HCT116 (cell line): ENCODE measurements at regions not wholly inside any gene's neighbourhood (a gene's known extent, or its start where the extent isn't known, plus 50 kb on each side); places are given as distances from the start of the nearest gene placed in this dataset.

Experiments
- ATAC-seq: fragments of 200-7000 bp; cut with Tn5 transposase; 2 replicates; pipeline ENCODE4 v1.9.1; 2020; ENCODE audit warnings: mild to moderate bottlenecking, moderate library complexity
- BruUV-seq: library from RNA; stranded (reverse); fragments of 400-500 nt; replicated peaks from 2 replicates; lab custom pipeline; 2021; lab: Mats Ljungman, UMichigan
- CTCF ChIA-PET: fragments of 300-600 bp; sonication (Branson Sonifier 250); formaldehyde crosslinking; loops from one replicate; lab custom pipeline; 2021; ENCODE audit warnings: antibody characterized with exemption; lab: Charles Lee
- POLR2A ChIA-PET: fragments of 300-600, 350-600 bp; sonication (Branson Sonifier 250); formaldehyde crosslinking; loops from one replicate; lab custom pipeline; 2021; ENCODE audit warnings: antibody characterized with exemption; lab: Charles Lee
- RAD21 ChIA-PET, 2 experiments: fragments of 300-600 bp; sonication (Branson Sonifier 250); formaldehyde crosslinking; loops; one replicate each; lab custom pipeline; 2023; ENCODE audit warnings: low total read pairs in 2 of 2; ENCODE audit not compliant: uncharacterized antibody in 2 of 2, unreplicated experiment in 2 of 2, low non-redundant PET in 1 of 2; lab: Charles Lee
- DNase-seq: peaks from one replicate; pipeline ENCODE4 v3.0.0-alpha.2; 2010; ENCODE audit warnings: low read depth, low spot score
- H2AFZ ChIP-seq: fragments of 200-600 bp; shearing (Covaris generic), sonication (generic); 2 replicates; pipeline ENCODE4 v1.6.1; 2017; ENCODE audit warnings: low read depth, mixed run types, mixed read lengths, antibody characterized with exemption, low read length; ENCODE audit not compliant: poor library complexity, severe bottlenecking
- H3K27ac ChIP-seq: 2 replicates; pipeline ENCODE4 v1.5.1; 2012; ENCODE audit warnings: low read depth, low read length
- H3K27me3 ChIP-seq: fragments of 200-600 bp; sonication (generic); 2 replicates; pipeline ENCODE4 v1.6.1; 2016; ENCODE audit warnings: mixed run types, low read length, mixed read lengths; ENCODE audit not compliant: insufficient read depth
- H3K36me3 ChIP-seq, 2 experiments: fragments of 200-500 bp in 1 of 2; fragments of 200-600 bp in 1 of 2; sonication (Bioruptor generic) in 1 of 2; sonication (generic) in 1 of 2; 2 replicates each; pipeline versions ENCODE4 v1.5.1 to v1.6.1; 2014 to 2016; ENCODE audit warnings: low read length in 2 of 2, inconsistent platforms in 1 of 2, mixed read lengths in 1 of 2, mixed run types in 1 of 2; ENCODE audit not compliant: insufficient read depth in 2 of 2, control insufficient read depth in 1 of 2
- H3K4me1 ChIP-seq, 2 experiments: fragments of 200-600 bp in 1 of 2; sonication (generic) in 1 of 2; 2 replicates each; pipeline versions ENCODE4 v1.5.1 to v1.6.1; 2012 to 2017; ENCODE audit warnings: low read length in 2 of 2, inconsistent platforms in 1 of 2, mild to moderate bottlenecking in 1 of 2, mixed read lengths in 1 of 2, mixed run types in 1 of 2, moderate library complexity in 1 of 2; ENCODE audit not compliant: insufficient read depth in 2 of 2, control insufficient read depth in 1 of 2
- H3K4me2 ChIP-seq: fragments of 200-600 bp; sonication (generic); 2 replicates; pipeline ENCODE4 v1.6.1; 2017; ENCODE audit warnings: mixed run types, low read length, mixed read lengths
- H3K4me3 ChIP-seq, 2 experiments: fragments of 200-600 bp in 1 of 2; sonication (generic) in 1 of 2; replicated peaks in 1 of 2; 2 replicates each; pipeline ENCODE4 v1.5.1; 2011 to 2016; ENCODE audit warnings: low read length in 2 of 2, control low read depth in 1 of 2, low read depth in 1 of 2, mild to moderate bottlenecking in 1 of 2, mixed read lengths in 1 of 2, mixed run types in 1 of 2
- H3K79me2 ChIP-seq: fragments of 200-600 bp; sonication (generic); 2 replicates; pipeline ENCODE4 v1.6.1; 2017; ENCODE audit warnings: mild to moderate bottlenecking, mixed run types, low read length, moderate library complexity, mixed read lengths; ENCODE audit not compliant: insufficient read depth
- H3K9ac ChIP-seq: fragments of 200-600 bp; sonication (generic); 2 replicates; pipeline ENCODE4 v1.6.1; 2016; ENCODE audit warnings: low read length, mixed read lengths
- H3K9me2 ChIP-seq: fragments of 200-600 bp; sonication (generic), shearing (Covaris generic); 2 replicates; pipeline ENCODE4 v1.6.1; 2017; ENCODE audit warnings: mixed run types, mild to moderate bottlenecking, moderate library complexity; ENCODE audit not compliant: insufficient read depth
- H3K9me3 ChIP-seq, 2 experiments: fragments of 200-500 bp in 1 of 2; fragments of 200-600 bp in 1 of 2; sonication (Bioruptor generic) in 1 of 2; sonication (generic) in 1 of 2; 2 replicates each; pipeline ENCODE4 v1.6.1; 2014 to 2017; ENCODE audit warnings: low read length in 2 of 2, mixed read lengths in 2 of 2, inconsistent platforms in 1 of 2, low read depth in 1 of 2, mild to moderate bottlenecking in 1 of 2, mixed run types in 1 of 2, moderate library complexity in 1 of 2; ENCODE audit not compliant: control insufficient read depth in 1 of 2, insufficient read depth in 1 of 2
- H4K20me1 ChIP-seq: fragments of 200-600 bp; sonication (generic), shearing (Covaris generic); 2 replicates; pipeline ENCODE4 v1.6.1; 2017; ENCODE audit warnings: mixed run types, mild to moderate bottlenecking, moderate library complexity; ENCODE audit not compliant: insufficient read depth
- CBX3 ChIP-seq: IDR thresholded peaks from 2 replicates; pipeline ENCODE4 v1.6.1; 2012; ENCODE audit warnings: low read depth
- CEBPB ChIP-seq: IDR thresholded peaks from 2 replicates; pipeline ENCODE4 v1.6.1; 2012; ENCODE audit warnings: low read depth
- EGR1 ChIP-seq: IDR thresholded peaks from 2 replicates; pipeline ENCODE4 v1.6.1; 2012; ENCODE audit warnings: low read depth
- ELF1 ChIP-seq: IDR thresholded peaks from 2 replicates; pipeline ENCODE4 v1.6.1; 2012; ENCODE audit warnings: low read depth, borderline replicate concordance
- EZH2 ChIP-seq: fragments of 200-600 bp; sonication (generic); IDR thresholded peaks from 2 replicates; pipeline ENCODE4 v1.6.1; 2017; ENCODE audit warnings: antibody characterized with exemption, mixed run types
- EZH2phosphoT487 ChIP-seq: fragments of 200-600 bp; IDR thresholded peaks from 2 replicates; pipeline ENCODE4 v1.6.1; 2018; ENCODE audit warnings: antibody characterized with exemption, borderline replicate concordance
- JUND ChIP-seq: IDR thresholded peaks from 2 replicates; pipeline ENCODE4 v1.6.1; 2012
- POLR2A ChIP-seq: IDR thresholded peaks from 2 replicates; pipeline ENCODE4 v1.7.0; 2011; ENCODE audit warnings: borderline replicate concordance; ENCODE audit not compliant: insufficient read depth, insufficient read length; ENCODE audit errors: extremely low read depth
- POLR2AphosphoS5 ChIP-seq: IDR thresholded peaks from 2 replicates; pipeline ENCODE4 v1.6.1; 2011; ENCODE audit warnings: mild to moderate bottlenecking, low read depth, low read length, moderate library complexity
- RAD21 ChIP-seq: IDR thresholded peaks from 2 replicates; pipeline ENCODE4 v1.6.1; 2012; ENCODE audit warnings: low read depth, mild to moderate bottlenecking
- SP1 ChIP-seq: IDR thresholded peaks from 2 replicates; pipeline ENCODE4 v1.6.1; 2012; ENCODE audit warnings: low read depth
- SRF ChIP-seq: IDR thresholded peaks from 2 replicates; pipeline ENCODE4 v1.6.1; 2012; ENCODE audit warnings: low read depth
- TCF7L2 ChIP-seq: IDR thresholded peaks from 2 replicates; pipeline ENCODE4 v1.7.0; 2011; ENCODE audit warnings: borderline replicate concordance, inconsistent platforms; ENCODE audit not compliant: insufficient read depth, insufficient read length; ENCODE audit errors: extremely low read depth
- ZFX ChIP-seq: fragments of 450-650 bp; IDR thresholded peaks from 2 replicates; pipeline ENCODE4 v1.6.1; 2017
- ZNF274 ChIP-seq: fragments of 200-500 bp; sonication (Bioruptor generic); IDR thresholded peaks from 2 replicates; pipeline ENCODE4 v1.6.1; 2014; ENCODE audit warnings: mild to moderate bottlenecking, low read depth, low read length, inconsistent platforms
- intact Hi-C: fragments of 100-400 bp; cut with micrococcal nuclease; formaldehyde crosslinking; loops from 2 replicates; pipeline ENCODE4 v1.10.0; 2022
- TF ChIP-seq, protein P1 (sequence below): IDR thresholded peaks from 2 replicates; pipeline ENCODE4 v1.6.1; 2012
- TF ChIP-seq, protein P2 (sequence below), 3 experiments: fragments of 200-600 bp in 1 of 3; sonication (generic) in 1 of 3; IDR thresholded peaks in 2 of 3; conservative IDR thresholded peaks in 1 of 3; 2 replicates each; pipeline ENCODE4 v1.5.1; 2012 to 2017; ENCODE audit warnings: low read depth in 2 of 3, low read length in 2 of 3, antibody characterized with exemption in 1 of 3, borderline replicate concordance in 1 of 3, control low read depth in 1 of 3, mild to moderate bottlenecking in 1 of 3, mixed read lengths in 1 of 3, mixed run types in 1 of 3, moderate library complexity in 1 of 3; ENCODE audit not compliant: insufficient read depth in 1 of 3
- TF ChIP-seq, protein P3 (sequence below): IDR thresholded peaks from 2 replicates; pipeline ENCODE4 v1.6.1; 2011; ENCODE audit warnings: mild to moderate bottlenecking, low read length, moderate library complexity; ENCODE audit not compliant: insufficient replicate concordance; ENCODE audit errors: extremely low read depth

GRCh38 chr6:166687879-166688205 lies 60.8 kb upstream of the RPS6KA2 start:
- Histone ChIP-seq H3K9me2 (no peaks in the 10 kb centered on the region), H3K9ac (no peak overlapping the region), H4K20me1 (no peaks in the 10 kb centered on the region), H3K79me2 (no peaks in the 10 kb centered on the region), H3K4me1 (peaks cover 36 to 51% of the 10 kb centered on the region in 2 experiments), H3K4me2 (no peak overlapping the region), H3K9me3 (no peaks in the 10 kb centered on the region), H3K27me3 (no peaks in the 10 kb centered on the region), H3K27ac (no peak overlapping the region), H3K4me3 (no peak overlapping the region), H2AFZ (no peak overlapping the region), H3K36me3 (no peaks in the 10 kb centered on the region)
- RAD21 ChIA-PET = no interaction called here
- CTCF ChIA-PET = no interaction called here
- TF ChIP-seq RAD21 = no peak
- TF ChIP-seq CBX3 = no peak
- no peak for TF ChIP-seq SP1
- TF ChIP-seq CEBPB = no peak
- TF ChIP-seq ZNF274 = no peak
- BruUV-seq = no TSS peak
- POLR2A ChIA-PET = no interaction called here
- DNase-seq (no peak), ATAC-seq (no peak)
- intact Hi-C loops = no loop called here

- DNase-seq = no peak
- H2AFZ ChIP-seq = no peak overlapping the region
- H3K9me3 ChIP-seq = no peaks in the 10 kb centered on the region
- H3K27me3 ChIP-seq = no peaks in the 10 kb centered on the region
- TF ChIP-seq, protein P1, sequence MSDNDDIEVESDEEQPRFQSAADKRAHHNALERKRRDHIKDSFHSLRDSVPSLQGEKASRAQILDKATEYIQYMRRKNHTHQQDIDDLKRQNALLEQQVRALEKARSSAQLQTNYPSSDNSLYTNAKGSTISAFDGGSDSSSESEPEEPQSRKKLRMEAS = no peak
- TF ChIP-seq TCF7L2 (no peak), JUND (no peak), SRF (no peak), EGR1 (no peak), POLR2AphosphoS5 (no peak), ELF1 (no peak), CEBPB (no peak), EZH2 (no peak), SP1 (no peak), RAD21 (no peak), ZFX (no peak), EZH2phosphoT487 (no peak), POLR2A (no peak)
- TF ChIP-seq, protein P2, sequence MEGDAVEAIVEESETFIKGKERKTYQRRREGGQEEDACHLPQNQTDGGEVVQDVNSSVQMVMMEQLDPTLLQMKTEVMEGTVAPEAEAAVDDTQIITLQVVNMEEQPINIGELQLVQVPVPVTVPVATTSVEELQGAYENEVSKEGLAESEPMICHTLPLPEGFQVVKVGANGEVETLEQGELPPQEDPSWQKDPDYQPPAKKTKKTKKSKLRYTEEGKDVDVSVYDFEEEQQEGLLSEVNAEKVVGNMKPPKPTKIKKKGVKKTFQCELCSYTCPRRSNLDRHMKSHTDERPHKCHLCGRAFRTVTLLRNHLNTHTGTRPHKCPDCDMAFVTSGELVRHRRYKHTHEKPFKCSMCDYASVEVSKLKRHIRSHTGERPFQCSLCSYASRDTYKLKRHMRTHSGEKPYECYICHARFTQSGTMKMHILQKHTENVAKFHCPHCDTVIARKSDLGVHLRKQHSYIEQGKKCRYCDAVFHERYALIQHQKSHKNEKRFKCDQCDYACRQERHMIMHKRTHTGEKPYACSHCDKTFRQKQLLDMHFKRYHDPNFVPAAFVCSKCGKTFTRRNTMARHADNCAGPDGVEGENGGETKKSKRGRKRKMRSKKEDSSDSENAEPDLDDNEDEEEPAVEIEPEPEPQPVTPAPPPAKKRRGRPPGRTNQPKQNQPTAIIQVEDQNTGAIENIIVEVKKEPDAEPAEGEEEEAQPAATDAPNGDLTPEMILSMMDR (IDR thresholded peaks at IDR 0.05 in 2 of 3, conservative IDR thresholded peaks at IDR 0.05 in 1 of 3; ENCODE audit: borderline replicate concordance in 1 of 3, insufficient read depth in 1 of 3, low read depth in 2 of 3, low read length in 2 of 3) = no peak
- TF ChIP-seq, protein P3, sequence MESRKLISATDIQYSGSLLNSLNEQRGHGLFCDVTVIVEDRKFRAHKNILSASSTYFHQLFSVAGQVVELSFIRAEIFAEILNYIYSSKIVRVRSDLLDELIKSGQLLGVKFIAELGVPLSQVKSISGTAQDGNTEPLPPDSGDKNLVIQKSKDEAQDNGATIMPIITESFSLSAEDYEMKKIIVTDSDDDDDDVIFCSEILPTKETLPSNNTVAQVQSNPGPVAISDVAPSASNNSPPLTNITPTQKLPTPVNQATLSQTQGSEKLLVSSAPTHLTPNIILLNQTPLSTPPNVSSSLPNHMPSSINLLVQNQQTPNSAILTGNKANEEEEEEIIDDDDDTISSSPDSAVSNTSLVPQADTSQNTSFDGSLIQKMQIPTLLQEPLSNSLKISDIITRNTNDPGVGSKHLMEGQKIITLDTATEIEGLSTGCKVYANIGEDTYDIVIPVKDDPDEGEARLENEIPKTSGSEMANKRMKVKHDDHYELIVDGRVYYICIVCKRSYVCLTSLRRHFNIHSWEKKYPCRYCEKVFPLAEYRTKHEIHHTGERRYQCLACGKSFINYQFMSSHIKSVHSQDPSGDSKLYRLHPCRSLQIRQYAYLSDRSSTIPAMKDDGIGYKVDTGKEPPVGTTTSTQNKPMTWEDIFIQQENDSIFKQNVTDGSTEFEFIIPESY = no peak
- no peak overlapping the region for H3K4me2 ChIP-seq
- no peak overlapping the region for H3K4me3 ChIP-seq
- no peaks in the 10 kb centered on the region for H4K20me1 ChIP-seq
- ChIA-PET RAD21 (no interaction called here), POLR2A (no interaction called here), CTCF (no interaction called here)
- no peaks in the 10 kb centered on the region for H3K36me3 ChIP-seq
- intact Hi-C loops = no loop called here
- no peak overlapping the region for H3K9ac ChIP-seq
- peaks cover 31 to 49% of the 10 kb centered on the region in 2 experiments for H3K4me1 ChIP-seq
- no peaks in the 10 kb centered on the region for H3K9me2 ChIP-seq
- BruUV-seq = no TSS peak
- H3K79me2 ChIP-seq = no peaks in the 10 kb centered on the region
- no peak overlapping the region for H3K27ac ChIP-seq
- ATAC-seq = no peak
These were observed 60.2 kb upstream of the RPS6KA2 start for GRCh38 chr6:166687070-166687878.
